Eye (tissue), 1 donor: ENCODE measurements at regions not wholly inside any gene's neighbourhood (a gene's known extent, or its start where the extent isn't known, plus 50 kb on each side); places are given as distances from the start of the nearest gene placed in this dataset.
"Not testable (repeated sequence)": the region's sequence is repeated elsewhere in the genome, so short reads cannot be mapped to it uniquely, and the experiment has no call there.

Source experiments
- DNase-seq: peaks from one replicate; pipeline ENCODE4 v3.0.0-alpha.2; 2015

DNA sequence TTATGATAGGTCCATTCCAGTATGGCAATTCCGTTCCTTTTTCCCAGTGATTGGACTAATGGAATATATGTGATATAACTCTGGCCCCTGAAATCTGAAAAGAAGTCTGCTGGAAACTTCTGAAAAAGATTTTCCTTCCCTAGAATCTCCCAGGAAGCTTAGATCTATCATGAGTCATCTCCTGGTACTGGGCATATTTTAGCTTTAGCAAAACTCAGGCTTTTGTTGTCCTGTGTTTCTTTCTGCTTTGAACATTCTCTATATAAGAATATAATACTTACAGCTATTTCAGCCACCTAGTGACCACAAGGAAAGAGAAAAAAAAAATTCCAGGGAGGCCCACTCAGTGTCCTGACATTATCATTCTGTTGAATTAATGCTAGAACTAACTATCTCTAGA, 597.2 kb upstream of the GRIA3 start:
- no peak for DNase-seq

DNA sequence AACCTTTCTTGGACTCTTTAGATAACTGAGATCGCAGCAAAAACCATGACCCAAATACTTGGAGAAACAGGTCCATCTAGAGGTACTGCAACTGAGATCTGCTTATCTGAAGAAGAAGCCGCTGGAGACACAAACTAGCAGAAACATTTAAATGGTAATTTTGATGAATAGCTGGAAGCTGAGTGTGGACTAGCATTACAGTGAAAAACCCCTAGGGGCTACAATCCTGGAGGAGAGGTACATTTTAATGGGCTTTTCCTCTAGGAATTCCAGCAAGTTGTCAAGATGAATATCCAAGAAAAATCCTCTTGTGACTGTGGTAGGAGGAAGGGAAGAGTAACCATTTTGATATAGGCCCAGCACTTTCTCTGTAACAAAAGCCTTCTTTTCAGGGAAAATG, 592.5 kb upstream of the GRIA3 start:
- no peak for DNase-seq

DNA sequence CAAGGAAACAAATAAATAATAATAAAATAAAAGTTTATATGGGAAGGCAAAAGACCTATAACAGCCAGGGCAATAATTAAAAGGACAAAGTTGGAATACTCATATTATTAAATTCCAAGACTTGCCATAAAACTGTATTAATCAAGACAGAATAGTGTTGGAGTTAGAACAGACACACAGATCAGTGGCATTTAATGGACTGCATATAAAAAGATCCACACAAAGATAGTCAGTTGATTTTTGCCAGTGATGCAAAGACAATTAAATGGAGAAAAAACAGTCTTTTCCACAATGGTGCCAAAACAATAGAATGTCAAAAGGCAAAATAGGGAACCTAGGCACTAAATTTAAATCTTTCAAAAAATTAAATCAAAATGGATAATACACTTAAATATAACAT, 587.1 kb upstream of the GRIA3 start:
- no peak for DNase-seq

DNA sequence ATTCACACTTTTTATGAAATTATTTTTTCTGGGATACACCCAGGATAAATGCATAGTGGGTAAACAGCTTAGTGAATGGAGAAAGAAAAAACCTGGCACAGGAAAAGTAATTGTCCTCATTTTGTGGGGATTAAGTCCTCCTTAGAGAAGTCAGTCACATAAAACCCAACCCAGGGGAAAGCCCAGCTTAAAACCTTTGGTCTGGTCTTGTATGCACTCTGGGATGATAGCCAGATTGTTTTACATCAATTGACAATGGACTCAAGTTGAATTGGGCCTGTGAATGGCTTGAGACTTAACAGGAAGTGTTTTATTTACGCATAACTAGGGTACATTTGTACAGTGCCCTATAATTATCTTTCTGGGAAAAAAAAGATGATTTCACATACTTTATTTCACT, 561.3 kb upstream of the GRIA3 start:
- no peak for DNase-seq

DNA sequence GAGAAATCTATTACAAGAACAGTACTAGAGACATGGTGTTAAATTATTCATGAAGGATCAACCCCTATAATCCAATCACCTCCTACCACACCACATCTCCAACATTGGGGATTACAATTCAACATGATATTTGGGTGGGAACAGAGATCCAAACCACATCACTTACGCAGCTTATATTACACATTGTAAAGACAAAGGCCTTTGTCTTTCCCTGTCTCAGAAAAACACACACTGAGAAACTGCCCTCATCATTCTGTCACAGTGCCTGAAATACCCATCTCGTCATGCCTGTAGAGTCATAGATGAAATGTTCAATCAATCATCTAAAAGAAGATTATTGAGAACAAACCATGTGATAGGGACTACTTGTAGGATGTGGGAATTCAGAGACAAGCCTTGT, 558.8 kb upstream of the GRIA3 start:
- DNase-seq: no peak

DNA sequence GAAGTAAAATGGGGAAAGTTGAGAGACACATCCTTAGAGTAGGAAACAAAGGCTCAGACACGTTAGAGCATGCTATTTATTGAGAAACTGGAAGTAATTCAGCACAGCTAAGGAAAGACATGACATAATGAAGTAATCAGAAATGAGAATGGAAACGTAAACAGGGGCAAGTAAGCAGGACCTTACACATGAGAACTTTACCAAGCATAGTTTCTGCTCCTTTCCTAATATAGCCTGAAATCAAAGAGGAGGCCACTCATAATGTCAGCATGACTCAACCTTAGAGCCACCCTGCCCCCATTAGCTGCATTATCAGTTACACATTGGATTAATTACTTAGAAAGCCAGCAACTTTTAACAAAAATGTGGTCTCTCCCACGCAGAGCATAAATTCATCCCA, 558.3 kb upstream of the GRIA3 start:
- DNase-seq: peak; percentile 0

DNA sequence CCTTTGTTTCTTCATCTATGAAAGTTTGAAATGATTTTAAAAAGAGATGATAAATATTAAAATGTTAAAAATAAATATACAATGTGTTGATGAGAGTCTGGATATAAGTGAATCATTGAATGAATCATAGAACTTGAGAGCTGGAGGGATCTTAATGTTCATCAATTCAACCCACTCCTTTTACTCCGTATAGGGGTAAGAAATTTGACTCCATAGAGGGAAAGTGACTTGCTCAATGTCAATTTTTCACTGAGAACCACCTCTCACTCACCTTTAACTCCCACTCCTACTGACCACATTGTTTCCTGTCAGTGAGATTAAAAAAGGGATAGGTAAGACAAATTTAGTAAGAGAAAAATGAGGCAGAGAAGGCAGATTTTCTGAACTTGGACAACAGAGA, 557.2 kb upstream of the GRIA3 start:
- DNase-seq: no peak

DNA sequence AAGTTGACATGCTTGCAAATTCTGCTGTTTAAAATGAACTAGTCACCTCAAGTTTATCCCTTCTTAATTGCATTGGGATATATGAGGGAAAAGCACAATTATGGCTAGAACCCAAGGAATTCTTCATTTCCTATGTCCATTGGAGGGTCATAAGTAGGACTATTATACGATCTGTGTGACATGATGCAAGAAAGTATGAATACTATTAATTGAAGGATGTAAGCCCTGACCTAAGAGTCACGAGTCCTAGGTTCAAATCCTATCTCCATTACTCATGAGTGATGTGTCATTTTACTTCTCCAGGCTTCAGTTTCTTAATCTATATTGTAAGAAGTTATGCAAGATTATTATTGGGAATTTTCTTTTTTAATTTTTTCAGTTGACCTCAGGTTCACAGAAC, 542.9 kb upstream of the GRIA3 start:
- no peak for DNase-seq

DNA sequence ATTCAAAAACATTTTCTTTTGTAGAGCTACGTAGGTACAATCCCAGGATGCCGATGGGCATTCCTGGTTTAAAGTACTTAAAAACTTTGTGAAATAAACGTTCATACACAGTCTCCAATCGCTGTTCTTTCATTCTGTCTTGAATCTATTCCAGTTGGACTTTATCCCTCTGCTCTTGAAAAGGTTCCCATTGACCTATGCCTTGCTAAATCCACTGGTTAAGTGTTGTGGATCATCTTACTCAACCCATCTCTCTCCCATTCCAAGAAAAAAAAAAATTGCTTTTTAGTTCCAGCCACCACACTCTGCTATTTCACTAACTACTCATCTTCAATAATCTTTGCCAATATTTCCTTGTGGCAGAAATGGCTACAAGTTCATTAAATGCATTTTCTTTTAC, 542.3 kb upstream of the GRIA3 start:
- no peak for DNase-seq

DNA sequence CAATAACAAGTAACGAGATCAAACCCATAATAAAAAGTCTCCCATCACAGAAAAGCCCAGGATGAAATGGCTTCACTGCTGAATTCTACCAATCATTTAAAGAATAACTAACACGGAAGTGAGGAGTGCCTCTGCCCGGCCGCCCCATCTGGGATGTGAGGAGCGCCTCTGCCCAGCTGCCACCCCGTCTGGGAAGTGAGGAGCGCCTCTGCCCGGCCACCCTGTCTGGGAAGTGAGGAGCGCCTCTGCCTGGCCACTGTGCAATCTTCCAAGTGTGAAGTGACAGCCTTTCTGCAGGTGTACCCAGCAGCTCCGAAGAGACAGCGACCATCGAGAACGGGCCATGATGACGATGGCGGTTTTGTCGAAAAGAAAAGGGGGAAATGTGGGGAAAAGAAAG, 528.8 kb upstream of the GRIA3 start:
- DNase-seq: not testable (repeated sequence)

DNA sequence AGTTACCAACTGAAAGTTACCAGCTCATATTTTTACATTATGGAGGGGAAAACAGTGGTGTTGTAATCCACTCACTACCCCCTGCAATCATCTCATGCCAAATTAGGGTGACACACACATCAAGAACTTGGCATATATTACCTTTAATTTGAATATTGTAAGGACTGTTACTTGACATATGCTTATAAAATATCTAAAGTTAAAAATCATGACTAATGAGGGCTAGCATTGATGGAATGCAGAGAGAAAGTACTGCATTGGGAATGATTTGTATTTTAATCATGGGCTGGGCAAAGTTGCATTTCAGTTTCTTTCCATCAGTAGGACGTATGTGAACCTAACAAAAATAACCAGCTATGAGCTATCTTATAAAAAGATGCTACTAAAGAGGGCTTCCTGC, 517.5 kb upstream of the GRIA3 start:
- DNase-seq: no peak

DNA sequence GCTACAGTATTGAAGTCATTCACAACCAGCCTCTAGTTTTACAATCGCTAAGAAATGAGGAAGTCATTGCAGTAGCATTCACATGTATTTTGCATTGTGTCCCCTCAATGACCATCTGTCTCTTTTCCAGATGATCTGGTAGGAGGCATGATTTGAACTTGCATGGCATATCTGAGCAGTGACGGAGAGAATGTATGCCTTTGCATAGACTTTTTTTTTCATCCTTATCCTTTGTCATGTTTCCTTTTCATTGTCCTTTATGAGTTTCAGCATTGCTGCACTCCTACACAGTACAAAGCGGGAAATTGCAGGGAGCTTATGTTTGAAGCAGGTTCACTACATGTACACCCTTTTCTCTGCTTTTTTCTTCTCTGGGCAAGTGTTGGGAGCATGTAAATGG, 516.4 kb upstream of the GRIA3 start:
- DNase-seq: peak; percentile 10

DNA sequence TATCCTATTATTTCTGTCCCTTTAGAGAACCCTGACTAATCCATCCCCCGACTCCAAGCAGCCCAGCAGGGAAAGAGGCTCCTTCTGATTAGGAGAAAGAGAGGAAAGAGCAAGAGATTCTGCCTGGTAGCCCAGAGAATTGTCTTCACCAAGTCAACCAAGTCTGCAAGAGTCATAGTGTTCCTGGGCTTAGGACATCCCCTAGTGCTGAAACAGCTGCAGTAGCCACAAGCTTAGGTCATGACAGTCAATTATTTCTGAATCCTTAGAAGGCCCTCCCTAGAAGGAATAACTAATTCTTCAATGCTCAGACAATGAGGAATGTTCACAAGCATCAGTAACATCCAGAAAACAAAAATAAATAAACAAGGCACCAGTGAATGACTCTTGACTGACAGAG, 480.3 kb upstream of the GRIA3 start:
- DNase-seq: no peak

DNA sequence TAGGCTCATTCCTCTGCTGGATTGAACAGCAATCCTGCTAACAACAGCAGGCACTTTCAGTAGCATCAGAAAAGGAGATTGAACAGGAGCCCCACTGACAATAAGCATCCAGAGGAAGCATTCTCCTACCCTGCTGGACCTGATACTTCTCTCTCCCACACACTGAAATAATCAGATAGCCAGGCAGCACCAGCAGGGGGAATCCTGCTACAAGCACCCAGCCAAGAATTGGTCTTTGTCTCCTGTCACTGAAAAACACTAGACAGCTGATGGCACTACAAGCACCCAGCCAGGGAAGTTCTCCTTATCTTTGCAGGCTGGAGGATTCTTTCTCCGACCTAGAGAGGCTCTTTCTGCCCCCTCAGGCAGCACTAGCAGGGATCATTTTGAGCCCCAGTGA, 444.3 kb upstream of the GRIA3 start:
- DNase-seq: no peak

DNA sequence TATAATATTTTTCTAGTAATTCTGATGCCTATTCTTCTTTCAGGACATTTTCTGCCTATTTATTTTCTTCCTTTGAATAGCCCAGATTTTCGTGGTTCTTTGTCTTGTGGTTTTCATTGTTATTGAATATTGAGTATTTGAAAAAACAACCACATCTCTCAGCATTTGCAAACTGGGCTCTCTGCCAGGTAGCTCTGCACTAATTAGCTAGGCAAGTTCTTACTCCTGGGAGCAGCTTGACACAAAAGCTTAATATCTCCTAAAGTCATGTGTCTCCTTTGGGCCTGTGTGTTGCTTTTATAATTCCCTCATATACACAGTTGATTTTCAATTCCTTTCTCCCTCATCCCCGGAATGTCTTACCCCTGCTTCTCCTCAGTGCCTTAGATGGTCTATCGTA, 413.5 kb upstream of the GRIA3 start:
- no peak for DNase-seq

DNA sequence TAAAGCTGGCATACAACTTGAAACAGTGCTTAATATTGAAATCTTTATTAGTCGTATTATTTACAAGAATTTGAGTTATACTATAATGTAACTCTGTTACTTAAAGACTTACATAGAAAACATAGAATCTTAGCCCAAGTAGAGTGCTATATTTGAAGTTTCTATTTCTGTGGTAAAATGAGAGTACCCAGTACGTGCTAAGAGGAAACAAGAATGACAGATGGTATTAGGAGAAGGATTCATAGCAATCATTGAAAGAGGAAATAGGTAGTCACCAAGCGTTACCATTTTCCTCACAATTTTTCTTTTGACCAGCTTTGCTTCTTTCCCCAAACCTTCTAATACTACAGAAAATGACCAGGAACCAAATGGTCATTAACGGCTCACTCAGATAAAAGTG, 412.1 kb upstream of the GRIA3 start:
- DNase-seq: no peak

DNA sequence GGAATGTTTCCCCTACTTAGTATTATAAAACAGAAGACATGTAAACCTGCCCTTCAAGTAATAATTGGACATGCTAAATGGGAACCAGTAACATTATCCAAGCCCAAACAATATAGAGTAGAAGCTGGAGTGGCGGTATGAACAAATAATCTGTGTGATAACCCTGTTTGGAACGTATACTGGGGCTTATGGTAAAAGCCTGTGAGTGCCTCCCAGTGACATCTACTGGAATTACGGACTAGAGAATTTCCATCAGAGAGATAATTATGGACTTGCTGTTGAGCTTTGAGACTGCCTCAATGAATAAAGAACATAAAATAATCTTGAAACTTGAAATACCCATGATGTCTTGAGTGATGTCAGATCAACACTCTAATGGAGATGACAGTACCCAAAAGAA, 406.3 kb upstream of the GRIA3 start:
- DNase-seq: no peak

DNA sequence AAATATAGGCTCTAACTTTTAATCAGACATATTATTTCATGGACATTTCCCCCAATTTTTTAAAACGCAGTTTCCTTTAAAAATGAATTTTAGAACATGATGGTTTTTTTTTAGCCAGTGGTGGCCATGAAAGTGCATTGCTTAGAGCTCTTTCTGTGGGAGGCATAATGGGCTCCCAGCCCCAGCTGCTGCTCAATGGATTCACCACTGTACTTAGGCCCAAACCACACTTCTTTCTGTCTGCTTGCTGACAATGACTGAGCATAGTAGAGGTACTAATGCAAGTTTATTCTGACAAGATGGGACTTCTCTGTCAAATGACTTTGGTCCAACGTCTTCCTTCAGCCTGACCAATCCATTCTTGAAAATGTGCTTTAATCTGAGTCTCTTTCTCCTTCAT, 400.2 kb upstream of the GRIA3 start:
- no peak for DNase-seq

DNA sequence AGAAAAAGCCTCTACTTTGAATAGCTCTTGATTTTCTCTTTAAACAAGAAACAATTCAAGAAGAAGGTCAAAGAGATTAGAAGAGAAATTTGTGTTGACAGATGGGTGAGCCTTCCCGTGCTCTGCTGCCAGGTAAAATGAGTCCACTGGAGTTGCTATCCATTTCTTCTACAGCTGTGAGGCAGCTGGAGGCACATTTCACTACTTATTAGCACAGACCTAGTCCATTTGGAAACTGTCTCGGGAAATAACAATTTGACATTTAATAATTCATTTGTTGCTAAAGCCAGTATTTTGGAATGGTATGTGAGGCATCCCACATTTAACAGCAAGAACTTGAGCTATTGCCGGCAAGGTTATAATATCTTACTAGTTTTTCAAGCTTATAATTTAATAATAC, 396.8 kb upstream of the GRIA3 start:
- DNase-seq: no peak

DNA sequence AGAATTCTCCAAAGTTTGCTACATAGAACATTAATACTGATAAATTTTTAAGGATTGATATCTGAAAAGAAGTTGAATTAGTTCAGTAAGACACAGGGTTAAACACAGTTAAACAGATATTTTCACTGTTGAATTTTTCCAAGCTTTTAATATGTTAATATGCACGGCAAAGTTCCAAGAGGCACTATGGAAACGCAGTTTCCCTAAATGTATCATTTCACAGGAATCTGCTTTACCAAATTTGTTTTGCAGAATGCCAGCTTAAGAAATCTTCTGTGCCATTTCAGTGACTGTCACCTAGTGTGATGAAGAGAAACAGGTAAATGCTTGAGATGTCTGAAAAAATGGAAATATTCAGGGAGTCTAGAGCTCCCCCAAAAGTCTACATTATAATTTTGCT, 395.9 kb upstream of the GRIA3 start:
- DNase-seq: no peak

DNA sequence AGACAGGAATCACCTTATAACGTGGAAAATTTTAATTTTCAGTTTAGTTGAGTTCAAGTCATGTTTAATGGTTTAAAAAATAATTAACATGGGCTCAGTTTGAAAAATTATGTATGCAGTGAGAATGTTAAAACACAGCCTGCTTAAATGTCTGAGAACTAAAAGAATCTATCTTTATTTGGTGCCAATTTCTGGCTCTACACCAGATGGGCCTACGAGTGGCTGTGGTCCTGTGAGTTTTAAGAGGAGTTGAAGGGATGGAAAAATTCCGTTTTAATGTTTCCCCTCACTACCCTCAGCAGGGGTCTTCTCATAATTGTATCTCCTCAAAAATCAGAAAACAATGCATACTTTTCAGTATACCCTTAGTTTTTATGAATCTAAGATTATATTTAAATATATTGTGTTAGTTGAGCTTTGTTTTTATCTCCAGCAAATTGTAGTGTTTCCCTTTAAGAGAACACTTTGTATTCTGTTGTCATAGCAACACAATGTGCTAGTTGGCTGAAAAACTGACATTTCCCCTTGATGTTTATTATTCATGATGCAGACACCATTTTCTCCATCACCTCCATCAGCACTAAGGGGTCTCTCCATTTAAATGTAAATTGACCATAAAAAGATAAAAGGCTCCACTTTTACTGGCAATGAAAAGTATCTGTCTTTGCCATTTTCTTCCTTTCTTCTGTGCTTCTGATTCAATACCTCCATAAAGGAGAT, 393.5 kb upstream of the GRIA3 start:
- peak; percentile 0 for DNase-seq

DNA sequence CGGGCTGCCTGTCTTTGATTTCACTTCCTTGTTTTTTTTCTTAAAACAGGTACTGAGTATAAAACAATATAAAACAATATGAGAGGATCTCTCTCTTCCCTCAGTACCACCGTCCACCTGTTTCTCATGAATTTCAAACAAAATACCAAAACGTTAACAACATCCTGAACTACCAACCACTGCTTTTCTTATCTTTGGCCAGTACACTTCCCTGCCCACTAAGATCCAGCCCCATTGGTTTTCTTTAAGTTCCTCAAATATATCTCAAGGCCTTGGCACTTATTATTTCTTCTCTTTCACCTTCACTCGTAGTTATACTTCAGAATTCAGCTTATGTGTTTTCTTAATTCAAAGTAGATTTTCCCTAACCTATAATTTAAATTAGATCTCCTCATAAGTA, 370.2 kb upstream of the GRIA3 start:
- no peak for DNase-seq

DNA sequence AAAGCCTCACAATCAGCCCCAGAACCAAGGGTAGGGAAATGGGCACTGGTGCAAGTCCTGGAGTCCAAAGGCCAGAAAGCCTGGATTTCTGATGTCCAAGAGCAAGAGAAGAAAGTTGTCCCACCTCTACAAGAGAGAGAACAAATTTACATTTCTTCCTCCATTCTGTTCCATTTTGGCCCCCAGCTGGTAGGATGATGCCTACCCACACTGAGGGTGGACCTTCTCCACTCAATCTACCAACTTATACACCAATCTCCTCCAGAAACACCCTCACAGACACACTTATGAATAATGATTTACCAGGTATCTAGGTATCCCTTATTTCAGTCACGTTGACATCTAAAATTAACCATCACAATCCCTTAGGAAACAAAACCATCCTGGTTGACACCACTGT, 367.8 kb upstream of the GRIA3 start:
- DNase-seq: no peak

DNA sequence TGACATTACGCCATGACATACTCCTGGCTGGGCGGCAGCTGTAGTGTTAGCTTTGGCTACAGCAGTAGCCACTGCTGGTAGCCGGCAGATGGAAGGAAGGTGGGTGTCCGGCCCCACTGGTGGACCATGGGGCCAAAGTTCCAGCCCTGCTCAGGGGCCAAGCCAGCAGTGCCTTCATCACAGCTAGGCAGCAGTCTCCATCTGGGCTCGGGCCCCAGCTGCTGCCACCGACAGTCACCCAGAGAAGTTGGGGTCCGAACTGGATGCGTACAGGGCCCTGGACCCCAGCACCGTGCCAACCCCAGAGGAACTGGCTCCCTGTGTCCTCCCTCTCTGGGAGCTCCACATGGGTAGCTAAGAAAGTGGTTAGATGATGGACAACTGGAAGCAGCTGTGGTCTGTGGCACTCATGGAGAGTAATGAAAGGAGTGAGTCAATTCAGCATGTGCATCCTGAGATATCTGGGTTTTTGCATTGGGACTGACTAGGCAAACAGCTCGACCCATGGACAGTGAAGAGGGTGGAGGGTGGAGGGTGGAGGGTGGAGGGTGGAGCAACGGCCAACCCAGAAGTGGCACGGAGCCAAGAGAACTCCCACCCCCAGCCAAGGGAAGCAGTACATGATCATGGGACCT, 366.6 kb upstream of the GRIA3 start:
- DNase-seq: no peak

DNA sequence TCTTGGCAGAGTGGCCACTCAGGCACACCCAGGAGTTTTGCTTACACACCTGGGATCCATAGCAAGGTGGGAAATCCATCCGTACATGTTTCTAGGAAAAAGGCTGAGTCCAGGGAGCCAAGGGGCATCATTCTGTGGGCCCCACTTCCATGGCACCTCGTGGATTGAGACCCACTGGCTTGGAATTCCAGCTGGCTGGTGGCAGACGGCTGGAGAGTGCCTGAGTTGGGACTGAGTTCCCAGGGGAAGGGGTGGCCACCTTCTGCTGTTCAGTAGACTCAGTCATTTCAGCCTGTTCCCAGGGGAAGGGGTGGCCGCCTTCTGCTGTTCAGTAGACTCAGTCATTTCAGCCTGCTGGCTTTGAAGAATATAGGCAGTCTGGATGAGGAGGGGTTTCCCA, 366.0 kb upstream of the GRIA3 start:
- DNase-seq: no peak
